ENCODE measurements at regions not wholly inside any gene's neighbourhood (a gene's known extent, or its start where the extent isn't known, plus 50 kb on each side); places are given as distances from the start of the nearest gene placed in this dataset.

DNA sequence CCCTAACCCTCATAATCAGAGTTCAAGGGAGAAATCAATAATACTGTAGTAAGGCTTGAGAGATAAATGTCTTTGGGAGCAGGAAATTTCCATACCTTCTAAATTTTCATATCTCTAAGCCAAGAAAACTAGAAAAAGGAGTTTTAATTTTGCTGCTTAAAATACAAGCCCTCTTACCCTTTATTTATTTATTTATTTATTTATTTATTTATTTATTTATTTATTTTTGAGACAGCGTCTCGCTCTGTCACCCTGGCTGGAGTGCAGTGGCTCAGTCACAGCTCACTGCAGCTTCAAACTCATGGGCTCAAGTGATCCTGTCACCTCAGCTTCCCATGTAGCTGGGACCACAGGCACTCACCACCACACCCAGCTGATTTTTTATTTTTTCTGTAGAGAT is 69.0 kb upstream of the GNAO1 start (continued):
- TF ChIP-seq, protein P1, sequence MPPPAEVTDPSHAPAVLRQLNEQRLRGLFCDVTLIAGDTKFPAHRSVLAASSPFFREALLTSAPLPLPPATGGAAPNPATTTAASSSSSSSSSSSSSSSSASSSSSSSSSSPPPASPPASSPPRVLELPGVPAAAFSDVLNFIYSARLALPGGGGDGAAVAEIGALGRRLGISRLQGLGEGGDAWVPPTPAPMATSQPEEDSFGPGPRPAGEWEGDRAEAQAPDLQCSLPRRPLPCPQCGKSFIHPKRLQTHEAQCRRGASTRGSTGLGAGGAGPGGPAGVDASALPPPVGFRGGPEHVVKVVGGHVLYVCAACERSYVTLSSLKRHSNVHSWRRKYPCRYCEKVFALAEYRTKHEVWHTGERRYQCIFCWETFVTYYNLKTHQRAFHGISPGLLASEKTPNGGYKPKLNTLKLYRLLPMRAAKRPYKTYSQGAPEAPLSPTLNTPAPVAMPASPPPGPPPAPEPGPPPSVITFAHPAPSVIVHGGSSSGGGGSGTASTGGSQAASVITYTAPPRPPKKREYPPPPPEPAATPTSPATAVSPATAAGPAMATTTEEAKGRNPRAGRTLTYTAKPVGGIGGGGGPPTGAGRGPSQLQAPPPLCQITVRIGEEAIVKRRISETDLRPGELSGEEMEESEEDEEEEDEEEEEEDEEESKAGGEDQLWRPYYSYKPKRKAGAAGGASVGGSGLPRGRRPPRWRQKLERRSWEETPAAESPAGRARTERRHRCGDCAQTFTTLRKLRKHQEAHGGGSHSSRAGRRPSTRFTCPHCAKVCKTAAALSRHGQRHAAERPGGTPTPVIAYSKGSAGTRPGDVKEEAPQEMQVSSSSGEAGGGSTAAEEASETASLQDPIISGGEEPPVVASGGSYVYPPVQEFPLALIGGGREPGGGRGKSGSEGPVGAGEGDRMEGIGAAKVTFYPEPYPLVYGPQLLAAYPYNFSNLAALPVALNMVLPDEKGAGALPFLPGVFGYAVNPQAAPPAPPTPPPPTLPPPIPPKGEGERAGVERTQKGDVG (CRISPR knock-in tag; IDR thresholded peaks at IDR 0.05) = no peak
- TF ChIP-seq, protein P2, sequence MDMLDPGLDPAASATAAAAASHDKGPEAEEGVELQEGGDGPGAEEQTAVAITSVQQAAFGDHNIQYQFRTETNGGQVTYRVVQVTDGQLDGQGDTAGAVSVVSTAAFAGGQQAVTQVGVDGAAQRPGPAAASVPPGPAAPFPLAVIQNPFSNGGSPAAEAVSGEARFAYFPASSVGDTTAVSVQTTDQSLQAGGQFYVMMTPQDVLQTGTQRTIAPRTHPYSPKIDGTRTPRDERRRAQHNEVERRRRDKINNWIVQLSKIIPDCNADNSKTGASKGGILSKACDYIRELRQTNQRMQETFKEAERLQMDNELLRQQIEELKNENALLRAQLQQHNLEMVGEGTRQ (IDR thresholded peaks at IDR 0.05; ENCODE audit: borderline replicate concordance, low read depth, low read length) = no peak
- TF ChIP-seq ZBED1 (IDR thresholded peaks at IDR 0.05; ENCODE audit: borderline replicate concordance) = no peak

DNA sequence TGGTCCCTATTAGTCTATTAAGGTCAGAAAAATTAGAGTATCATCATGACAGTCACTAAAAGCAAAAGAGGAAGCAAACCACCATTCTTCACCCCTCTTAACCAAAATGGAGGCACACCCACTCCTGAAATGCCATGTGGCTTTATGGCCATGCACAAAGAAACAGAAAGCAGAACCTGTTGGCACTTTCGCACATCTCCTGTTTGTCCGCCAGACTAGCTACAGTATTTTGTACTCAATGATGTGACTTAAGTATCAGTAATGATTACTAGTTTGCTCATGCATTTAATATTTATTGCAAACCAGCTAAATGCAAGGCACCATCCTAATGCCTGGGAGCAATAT is 70.2 kb upstream of the GNAO1 start:
- Histone ChIP-seq H3K9me3 (replicated peaks; ENCODE audit: control insufficient read depth, insufficient read depth, low read length) (no peaks in the 10 kb centered on the region), H3K79me2 (ENCODE audit: control insufficient read depth, insufficient read depth, low read length) (no peaks in the 10 kb centered on the region), H3K36me3 (ENCODE audit: control insufficient read depth in 2 of 2, insufficient read depth in 2 of 2, low read length in 1 of 2) (no peaks in the 10 kb centered on the region), H3K4me1 (ENCODE audit: control insufficient read depth, insufficient read depth, low read length) (no peaks in the 10 kb centered on the region), H3K9ac (ENCODE audit: control insufficient read depth, insufficient read depth, low read length) (no peak overlapping the region), H3K27ac (ENCODE audit: control insufficient read depth, insufficient read depth) (no peak overlapping the region), H2AFZ (ENCODE audit: control insufficient read depth, low read depth, low read length) (no peak overlapping the region), H4K20me1 (ENCODE audit: control insufficient read depth, insufficient read depth) (no peaks in the 10 kb centered on the region), H3K27me3 (replicated peaks in 1 of 2; ENCODE audit: control insufficient read depth in 2 of 2, insufficient read depth in 2 of 2, low read length in 1 of 2) (peaks cover 0 to 2% of the 10 kb centered on the region in 2 experiments; a peak in 1 of 4 replicates), H3K4me3 (no peak overlapping the region), H3K4me2 (ENCODE audit: control insufficient read depth, insufficient read depth) (no peak overlapping the region)
- ATAC-seq (peak; percentile 73), DNase-seq (ENCODE audit: low read depth, low spot score) (peak; percentile 2), FAIRE-seq (no peak)
- POLR2A ChIA-PET = no interaction called here
- BruUV-seq (replicated peaks) = no TSS peak
- RAD21 ChIA-PET (ENCODE audit: unreplicated experiment) = no interaction called here
- SMC1A ChIA-PET (ENCODE audit: uncharacterized antibody, unreplicated experiment) = no interaction called here
- TF ChIP-seq YY1 (IDR thresholded peaks at IDR 0.05; ENCODE audit: low read depth, low read length) (0 out of 2 replicates have a peak, but pooled peaks have one; percentile 29), SREBF1 (IDR thresholded peaks at IDR 0.05; ENCODE audit: low read length) (no peak)
- 3% methylated on average over 2 of the region's 2 CpGs for WGBS (ENCODE audit: insufficient coverage, insufficient replicate concordance, low lambda C conversion rate, missing lambda C conversion rate)
- in situ Hi-C loops (cut with MboI) (no loop called here), intact Hi-C loops (cut with micrococcal nuclease; ENCODE audit: unreplicated experiment) (no loop called here)
- CTCF ChIA-PET = no interaction called here

Measured in GM12878 (cell line).